ENCODE measurements at regions not wholly inside any gene's neighbourhood (a gene's known extent, or its start where the extent isn't known, plus 50 kb on each side); places are given as distances from the start of the nearest gene placed in this dataset.

DNA sequence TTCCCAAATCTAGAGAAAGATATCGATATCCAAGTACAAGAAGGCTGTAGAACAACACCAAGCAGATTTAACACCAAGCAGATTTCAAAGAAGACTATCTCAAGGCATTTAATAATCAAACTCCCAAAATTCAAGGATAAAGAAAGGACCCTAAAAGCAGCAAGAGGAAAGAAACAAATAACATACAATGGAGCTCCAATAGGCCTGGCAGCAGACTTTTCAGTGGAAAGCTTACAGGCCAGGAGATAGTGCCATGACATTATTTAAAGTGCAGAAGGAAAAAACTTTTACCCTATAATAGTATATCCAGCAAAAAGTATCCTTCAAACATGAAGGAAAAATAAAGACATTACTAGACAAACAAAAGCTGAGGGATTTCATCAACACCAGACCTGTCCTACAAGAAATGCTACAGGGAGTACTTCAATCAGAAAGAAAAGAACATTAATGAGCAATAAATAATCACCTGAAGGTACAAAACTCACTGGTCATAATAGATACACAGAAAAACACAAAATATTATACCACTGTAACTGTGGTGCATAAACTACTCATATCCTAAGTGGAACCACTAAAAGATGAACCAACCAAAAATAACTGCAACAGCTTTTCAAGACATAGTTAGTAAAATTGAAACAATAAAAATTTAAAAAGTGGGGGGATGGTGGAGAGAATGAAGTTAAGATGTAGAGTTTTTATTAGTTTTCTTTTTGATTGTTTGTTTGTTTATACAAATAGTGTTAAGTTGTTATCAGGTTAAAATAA, 267.2 kb downstream of the AUH start:
- TF ChIP-seq, protein P1, sequence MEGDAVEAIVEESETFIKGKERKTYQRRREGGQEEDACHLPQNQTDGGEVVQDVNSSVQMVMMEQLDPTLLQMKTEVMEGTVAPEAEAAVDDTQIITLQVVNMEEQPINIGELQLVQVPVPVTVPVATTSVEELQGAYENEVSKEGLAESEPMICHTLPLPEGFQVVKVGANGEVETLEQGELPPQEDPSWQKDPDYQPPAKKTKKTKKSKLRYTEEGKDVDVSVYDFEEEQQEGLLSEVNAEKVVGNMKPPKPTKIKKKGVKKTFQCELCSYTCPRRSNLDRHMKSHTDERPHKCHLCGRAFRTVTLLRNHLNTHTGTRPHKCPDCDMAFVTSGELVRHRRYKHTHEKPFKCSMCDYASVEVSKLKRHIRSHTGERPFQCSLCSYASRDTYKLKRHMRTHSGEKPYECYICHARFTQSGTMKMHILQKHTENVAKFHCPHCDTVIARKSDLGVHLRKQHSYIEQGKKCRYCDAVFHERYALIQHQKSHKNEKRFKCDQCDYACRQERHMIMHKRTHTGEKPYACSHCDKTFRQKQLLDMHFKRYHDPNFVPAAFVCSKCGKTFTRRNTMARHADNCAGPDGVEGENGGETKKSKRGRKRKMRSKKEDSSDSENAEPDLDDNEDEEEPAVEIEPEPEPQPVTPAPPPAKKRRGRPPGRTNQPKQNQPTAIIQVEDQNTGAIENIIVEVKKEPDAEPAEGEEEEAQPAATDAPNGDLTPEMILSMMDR (IDR thresholded peaks at IDR 0.05), result no peak
- no peak for TF ChIP-seq POLR2A (IDR thresholded peaks at IDR 0.05)
